H4 (cell line): ENCODE measurements at regions not wholly inside any gene's neighbourhood (a gene's known extent, or its start where the extent isn't known, plus 50 kb on each side); places are given as distances from the start of the nearest gene placed in this dataset.
A peak's percentile ranks its signal among the peaks of the same experiment; 100 is the strongest.

ENCODE experiments used
- DNase-seq: peaks from one replicate; pipeline ENCODE4 v3.0.0-alpha.2; 2015; ENCODE audit warnings: low spot score

DNA sequence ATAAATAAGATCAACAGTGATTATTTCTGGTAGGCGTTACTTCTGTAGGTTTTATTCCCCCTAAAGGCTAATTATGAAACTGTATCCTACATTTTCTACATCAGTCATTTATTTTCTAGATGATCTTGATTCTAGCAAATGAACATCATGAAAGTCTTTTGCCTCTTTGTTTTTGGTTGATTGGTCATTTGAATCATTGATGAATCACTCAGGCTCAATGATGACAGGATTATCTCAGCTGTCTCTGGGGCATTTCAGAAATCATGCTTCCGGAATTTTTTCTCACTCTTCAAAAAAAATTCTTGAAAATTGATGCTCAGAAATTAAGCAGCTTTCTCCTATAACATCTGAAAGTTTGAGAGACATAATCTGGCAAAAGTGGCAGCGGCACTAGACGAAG, 298.9 kb upstream of the TCF4 start:
- DNase-seq: no peak

DNA sequence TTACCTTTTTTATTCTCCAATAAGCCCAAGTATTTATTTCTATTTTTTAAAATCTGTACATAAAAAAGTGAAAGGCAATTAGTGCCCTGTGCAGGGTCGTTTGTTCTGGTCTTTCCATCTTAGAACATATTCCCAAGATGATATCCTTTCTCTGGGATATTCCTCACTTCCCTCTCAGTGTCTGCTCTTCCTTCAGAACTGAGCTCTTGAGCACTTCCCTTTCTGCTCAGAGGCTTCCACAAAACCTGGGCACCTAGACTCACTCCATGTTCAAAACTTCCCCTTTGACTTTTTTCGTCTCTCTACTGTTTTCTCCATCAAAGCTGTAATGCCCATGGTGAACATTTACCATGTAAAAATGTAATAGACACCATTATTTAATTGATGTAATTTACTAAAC, 296.5 kb upstream of the TCF4 start:
- DNase-seq: no peak

DNA sequence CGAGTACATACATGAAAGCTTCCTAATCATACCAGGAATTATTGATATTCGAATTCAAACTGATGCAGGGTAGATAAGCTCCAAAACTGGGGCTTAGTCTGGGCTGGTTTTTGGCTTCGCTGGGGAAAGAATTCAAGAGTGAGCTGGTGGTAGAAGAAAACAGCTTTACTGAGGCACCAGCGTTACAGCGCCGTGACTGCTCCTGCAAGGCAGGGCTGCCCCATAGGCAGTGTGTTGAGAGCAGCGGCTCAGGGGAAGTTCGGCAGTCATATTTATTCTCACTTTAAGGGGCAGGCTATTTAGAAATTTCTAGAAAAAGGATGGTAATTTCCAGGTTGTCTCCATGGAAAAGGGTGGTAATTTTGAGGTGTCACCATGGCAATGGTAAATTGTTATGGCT, 292.6 kb upstream of the TCF4 start:
- DNase-seq: no peak

DNA sequence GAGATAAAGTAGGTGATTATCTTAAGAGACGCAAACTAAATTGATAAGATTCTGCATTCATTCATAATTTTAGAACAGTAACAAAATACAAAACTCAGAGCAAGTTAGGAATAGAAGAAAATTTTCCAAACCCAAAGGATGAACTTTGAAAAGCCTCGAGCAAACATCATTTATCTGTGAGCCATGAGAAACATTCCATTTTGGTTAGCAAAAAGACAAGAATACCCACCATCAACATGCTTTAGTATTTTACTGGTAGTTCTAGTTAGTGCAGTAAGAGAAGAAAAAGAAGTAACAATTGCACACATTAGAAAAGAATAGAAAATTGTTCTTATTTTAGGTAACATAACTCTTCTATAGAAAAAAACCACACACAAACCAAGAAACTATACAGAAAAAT, 291.3 kb upstream of the TCF4 start:
- no peak for DNase-seq

DNA sequence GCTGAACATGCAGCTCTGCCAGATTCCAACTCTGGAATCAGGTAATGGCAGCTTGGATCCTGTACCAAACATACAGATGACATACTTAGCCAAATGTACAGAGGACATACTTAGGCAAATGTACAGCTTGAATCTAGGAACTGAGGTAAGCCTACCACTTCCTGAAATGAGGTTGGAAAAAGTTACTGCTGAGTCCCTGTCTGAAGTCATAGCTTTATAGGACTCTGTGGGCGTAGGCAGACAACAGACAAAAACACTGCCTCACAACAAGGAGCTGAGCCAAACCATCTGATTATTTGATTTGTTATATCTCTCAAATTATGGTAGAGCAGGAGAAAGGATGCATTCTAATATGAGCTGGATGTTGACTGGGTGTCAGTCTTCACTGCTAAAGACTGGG, 290.2 kb upstream of the TCF4 start:
- no peak for DNase-seq

DNA sequence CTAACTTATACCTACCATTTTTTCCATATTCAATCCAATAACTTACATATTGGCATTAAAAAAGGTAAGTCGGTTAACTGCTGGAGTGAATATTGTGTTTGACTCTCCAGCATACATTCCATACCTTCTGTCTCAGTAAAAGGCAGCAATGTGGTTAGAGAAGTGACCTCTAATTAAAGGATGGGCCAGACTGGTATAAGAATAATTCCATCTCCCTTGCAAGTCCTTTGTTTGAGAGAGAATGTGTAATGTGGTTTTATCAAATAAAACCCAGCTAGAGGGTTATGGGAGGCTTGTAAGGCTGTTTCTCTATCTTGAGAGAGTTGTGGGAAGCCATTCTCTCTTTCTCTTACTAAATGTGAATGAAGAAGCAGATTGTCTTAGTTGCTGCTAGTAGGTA, 289.3 kb upstream of the TCF4 start:
- no peak for DNase-seq

DNA sequence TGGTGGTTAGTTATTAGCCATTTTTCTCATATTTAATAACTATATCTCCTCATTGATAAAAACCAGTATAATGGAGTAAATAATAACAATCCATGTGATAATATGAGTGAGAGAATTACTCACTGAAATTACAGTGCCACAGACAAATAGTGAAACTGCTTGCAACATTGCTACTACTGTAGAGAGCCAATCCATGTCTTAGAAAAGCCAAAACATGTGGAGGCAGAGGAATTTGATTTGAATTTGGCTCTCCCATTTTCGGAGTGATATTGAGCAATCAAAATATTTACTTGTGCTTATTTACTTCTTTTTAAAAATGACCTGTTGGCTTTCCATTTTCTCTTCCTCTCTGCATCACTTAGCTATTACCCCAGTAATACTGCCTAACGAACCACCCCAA, 288.3 kb upstream of the TCF4 start:
- no peak for DNase-seq

DNA sequence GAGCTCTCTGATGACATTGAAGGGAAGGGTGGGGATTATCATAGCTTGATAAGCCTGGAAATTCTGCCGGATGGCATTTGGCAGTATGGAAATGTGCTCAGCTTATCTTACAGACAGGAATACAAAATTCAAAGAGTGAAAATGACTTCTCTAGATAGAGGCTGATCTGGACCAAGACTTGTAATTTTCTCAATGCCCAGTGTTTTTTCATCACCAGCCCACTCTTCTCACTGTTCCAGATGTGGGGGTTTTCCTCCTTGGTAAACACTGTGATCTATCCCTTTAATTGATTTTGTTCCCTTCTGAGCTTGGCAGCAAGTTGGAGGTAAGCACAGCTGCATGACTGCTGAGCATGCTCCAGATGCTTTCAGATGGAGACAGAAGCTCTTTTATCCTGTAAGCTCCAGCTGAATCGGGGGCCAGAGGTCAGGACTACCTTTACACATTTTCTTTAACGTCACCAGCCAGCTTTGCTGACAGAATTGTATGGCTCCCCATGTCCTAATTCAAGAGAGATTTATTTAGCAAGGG, 287.4 kb upstream of the TCF4 start:
- DNase-seq: no peak

DNA sequence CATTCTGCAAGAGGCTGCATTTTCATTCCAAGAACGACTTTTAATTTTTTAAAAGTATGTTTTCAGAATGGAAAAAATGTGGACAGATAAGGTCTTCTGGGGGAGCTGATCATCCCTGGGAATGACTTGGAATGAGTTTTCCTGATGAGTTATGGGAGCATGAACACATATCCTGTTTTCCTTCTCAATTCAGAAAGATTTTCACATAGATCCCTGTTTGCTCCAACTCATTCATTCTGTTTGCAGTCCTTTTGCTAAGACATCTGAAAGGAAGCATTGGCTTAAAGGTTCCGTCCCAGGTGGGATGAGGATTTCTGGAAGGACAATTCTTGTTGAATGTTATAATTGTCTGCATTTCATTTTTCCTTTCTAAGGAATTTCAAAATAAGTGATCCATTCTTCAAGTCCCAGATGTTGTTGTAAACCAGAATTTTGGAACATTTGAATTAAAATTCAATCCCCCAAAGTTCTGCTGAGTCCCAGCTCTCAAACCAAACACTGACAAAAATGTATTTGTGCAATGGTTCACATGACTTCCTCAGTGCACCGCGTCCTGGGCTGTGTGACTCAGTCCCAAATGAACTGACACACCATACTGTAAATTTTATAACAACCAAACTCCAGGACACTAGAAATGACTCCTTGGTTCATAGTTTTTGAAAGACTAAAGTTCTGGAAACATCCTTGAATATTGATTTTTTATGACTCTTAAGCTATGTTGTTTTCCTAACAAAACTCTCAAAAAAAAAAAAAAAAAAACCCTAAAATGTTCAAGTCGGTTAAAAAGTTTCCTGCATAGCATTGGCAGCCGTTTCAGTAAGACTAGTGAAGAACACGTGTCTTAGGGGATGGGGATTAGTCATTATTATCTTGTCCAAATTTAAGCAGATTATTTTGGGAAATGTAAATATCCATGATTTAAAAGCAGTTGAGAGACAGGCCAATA, 281.8 kb upstream of the TCF4 start:
- no peak for DNase-seq

DNA sequence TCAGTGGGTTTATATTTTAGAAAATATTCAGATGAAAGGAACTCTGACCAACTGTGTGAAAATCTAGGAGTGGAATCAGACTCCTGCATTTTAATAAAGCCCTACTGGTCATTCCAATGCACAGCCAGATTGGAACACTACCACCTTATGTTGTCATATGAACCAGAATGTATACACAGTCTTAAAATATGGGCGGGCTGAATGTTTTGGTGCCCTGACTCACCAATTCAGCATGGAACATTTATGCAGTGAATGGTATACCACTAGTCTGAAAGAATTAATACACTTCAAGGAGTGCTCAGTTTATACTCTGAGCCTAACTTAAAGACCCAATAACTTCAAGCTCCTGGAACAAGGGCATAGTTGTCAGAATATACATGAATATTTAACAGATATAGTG, 280.9 kb upstream of the TCF4 start:
- no peak for DNase-seq

DNA sequence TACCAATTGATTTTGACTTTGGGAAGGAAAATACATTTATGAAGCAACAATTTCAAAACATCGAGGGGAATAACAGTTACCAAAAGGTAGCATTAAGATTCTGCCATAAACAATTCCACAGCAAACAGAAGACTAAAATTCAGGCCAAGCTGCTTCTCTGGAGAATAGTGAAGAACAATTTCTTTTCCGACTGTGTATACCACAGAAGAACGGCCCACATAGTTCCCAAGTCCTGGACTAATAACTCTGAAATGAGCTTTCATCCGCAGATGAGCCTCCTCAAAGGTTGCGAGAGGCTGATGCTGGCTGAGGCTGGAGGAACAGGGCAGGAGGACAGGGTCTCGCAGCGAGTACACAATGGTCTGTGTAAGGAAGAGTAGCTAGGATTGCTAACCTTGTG, 278.9 kb upstream of the TCF4 start:
- no peak for DNase-seq

DNA sequence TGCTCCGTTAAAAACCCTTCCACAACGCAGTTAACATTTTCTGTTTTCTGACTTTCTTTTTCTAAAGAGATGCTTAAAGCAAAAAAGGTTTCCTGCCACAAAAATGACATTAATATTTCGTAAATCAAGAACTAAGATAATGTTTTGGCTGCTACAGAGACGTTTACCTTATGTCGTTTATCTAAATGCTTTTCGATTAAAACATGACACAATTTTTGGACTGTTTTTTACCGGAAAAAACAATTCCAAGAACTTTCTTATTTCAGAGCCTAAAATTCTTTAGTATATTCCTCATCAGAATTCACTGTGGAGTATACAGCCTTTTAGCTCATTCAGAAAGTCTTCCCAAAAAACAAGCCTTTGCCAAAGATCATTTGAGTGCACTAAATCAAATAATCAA, 278.0 kb upstream of the TCF4 start:
- DNase-seq: no peak

DNA sequence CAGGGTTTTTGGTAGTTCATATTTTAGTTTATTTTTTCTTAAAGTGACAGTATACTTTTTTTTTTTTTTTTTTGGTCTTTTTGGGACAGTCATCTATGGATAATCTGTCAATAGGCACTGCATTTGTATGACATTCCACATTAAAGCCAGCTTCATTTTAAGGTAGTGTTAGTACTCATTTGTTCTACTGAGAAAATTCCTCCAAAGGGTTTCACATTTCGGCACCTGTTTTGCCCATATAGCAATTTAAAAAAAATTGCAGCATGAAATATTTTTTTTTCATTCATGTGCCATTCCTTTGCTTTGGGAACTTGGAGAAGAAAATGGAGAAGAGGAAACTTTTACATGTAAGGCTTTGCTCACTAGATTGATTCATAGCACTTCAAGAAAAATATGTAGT, 276.3 kb upstream of the TCF4 start:
- no peak for DNase-seq

DNA sequence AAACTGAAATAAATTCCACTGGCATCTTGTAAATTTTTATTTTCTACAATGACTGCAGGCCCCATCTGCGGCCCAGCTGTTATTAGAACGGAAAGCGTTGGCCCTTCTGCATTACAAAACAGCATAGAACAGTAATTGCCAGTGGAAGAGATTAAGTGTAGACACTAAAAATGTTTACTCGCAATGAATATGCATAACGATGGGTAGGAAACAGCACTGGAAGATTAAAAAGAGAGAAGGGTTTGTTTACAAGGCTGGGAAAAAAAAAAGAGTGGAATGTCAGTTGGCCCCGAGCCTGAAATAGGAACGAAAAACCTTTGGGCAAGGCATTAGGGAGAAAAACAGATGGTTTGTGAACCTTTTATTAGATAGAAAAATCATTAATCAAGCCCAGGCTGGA, 275.9 kb upstream of the TCF4 start:
- DNase-seq: no peak

DNA sequence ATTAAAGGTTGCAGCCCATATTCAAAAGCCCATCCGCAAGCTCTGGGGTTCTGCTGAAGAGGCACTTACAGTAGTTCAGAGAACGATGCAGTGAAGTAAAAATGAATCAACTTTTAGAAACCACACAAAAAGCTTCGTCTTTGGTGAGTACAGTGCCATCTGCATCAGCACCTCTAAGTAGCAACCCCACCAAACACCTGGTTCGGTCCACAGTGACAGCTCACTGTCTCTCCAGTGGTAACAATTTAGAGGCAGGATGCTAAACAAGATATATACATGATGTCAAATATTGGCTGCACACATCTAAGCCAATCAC, 275.4 kb upstream of the TCF4 start:
- DNase-seq: no peak

DNA sequence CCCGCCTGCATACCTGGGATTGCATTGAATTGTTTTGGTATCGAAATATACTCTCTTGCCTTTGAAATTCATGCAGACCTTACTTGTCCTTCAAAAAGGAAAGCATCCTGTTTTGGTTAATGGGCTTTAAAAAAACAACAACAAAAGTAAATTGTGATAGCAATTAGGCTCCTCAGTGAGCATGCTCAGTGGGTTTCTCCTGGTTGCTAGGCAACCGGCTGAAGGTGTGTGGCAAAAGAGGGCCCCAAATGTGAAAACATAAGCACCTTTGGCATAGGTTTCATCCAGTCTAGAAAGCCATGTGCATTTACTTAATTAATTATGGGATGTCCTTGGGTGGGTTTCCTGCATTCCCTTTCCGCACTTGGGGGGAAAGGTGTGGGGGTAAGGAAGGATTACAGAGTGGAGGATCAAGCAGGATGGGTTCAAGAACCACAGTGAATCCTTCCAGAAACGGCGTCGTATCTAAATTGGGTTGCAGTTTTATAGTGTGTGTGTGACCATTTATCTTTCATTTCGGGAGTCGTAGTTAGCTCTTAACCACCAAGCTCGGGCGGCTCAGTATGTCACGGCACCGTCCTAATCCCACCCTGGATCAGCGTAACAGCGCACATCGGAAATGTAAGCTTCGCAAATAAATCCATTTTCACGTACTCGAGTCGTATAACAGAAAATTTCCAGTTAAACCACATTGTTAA, 274.9 kb upstream of the TCF4 start:
- DNase-seq: no peak

DNA sequence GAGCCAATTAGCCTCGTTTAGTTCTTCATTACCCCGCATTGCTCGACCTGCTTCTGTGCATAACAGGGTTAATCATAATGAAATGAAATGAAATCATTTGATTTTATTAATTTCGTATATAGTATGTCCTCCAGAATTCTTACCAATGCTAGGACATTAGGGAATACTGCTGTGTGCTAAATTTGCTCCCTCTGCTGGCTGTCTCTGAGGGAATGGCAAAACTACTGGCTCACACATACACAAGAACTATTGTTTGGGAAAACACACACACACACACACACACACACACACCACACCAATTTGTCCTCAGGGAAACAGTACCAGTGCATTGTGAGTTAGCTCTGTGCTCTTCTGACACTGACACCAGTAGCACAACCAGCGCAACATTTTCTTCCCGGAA, 273.3 kb upstream of the TCF4 start:
- peak; percentile 40 for DNase-seq

DNA sequence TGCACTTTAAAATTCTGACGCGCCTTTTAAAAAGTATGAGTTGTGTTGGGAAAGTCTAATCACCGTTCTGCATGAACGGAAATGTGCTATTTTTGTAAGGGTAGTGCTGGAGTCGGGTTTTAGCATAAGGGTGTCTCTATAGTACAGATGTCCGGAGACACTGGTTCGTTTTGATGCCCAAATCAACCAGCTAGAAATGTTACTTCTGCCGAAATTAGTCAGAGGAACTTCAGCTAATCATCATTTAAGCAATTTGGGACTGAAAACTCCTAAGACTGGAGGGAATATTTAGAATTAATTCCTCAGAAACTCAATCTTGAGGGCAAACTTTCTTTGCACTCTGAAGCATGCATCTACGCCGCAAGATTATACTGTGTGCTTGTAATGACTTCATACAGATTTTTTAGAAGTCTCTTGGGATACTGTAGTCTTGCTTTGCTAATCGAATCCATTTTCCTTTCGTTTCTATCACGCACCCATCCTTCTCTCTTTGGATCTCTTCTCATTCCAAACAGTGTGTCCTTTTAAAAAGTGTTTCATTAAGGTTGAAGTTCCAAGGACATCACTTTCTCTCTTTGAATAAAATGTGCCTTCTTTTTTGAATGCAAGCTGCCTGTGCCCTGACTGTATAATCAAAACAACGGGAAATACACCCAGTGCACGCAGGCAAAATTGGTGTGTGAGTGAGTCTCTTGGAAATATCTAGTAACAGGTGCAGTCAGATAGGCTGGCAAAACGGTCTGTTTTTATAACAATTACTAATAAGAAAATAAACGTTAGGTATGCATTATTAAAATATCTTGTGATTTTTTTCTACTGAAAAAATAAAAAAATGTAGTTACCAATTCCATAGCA, 270.9 kb upstream of the TCF4 start:
- DNase-seq: no peak

DNA sequence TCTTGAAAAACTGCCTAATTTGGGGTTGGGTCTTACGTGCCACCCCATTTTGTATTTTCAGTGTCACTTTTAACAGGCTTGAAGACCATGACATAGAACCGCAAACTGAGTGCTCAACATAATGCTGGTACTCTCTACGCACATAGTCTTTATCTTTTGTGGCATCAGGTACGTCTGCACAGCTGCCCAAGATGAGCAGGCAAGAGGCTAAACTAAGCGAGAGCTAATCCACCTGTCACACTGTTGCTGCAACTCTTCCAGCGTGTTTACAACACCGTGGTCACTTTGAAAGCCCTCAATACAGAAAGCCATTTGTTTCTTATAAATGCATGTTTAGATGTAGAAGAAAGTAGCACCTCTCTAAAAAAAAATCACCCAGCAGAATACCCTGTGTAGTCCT, 270.0 kb upstream of the TCF4 start:
- peak; percentile 18 for DNase-seq

DNA sequence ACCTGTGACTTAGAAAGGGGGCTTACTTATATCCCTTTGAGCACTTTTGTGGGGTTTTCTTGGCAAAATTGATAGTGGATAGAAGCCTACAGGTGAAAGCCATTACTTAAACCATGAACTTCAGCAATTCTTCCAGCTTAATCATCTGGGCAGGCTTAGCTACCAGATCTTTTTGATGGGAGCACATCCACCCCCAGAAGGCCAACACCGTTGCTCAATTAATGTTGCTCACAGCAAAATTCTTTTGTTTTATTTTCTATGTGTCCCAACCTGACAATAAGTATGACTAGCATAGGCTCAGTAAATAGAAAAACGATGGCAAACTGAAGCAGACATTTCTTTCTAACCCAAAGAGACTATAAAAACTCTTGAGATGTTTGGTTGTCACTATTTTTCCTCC, 269.4 kb upstream of the TCF4 start:
- no peak for DNase-seq

DNA sequence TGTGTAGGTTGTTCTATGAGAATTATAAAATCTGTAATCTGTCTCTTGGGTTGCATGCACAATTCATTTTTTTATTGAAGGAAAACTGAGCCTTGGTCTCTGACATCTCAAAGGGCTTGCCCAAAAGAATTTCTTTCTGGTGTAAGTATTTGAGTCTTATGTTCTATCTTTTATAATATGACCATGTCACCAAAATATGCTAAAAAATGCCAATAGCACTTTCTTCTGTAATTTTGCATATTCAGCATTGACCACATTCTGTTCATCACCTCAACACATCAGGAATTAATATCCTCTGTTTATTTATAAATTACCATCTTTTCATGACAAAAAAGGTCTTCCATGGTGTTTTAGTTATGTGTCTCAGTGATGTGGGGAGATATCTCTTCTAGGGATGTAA, 268.7 kb upstream of the TCF4 start:
- no peak for DNase-seq

DNA sequence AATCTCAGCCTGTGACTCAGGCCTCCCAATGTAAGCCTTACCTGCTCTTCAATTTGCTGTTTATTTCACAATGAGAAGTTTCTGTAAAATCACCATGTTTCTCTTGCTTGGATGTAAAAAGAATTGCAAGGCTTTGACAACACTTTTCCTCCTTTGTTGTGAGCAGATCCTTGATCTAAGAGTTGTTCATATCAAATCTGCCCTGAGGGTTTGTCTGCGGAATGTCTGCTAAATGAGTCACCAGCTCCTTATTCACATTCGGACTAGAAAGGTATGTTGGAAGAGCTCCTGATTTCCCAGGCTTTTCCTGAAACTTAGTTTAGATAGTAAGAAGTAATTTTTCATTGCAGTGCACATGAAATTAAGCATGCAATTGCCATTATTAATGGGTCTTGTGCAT, 268.2 kb upstream of the TCF4 start:
- peak; percentile 69 for DNase-seq
